ENCODE measurements at regions not wholly inside any gene's neighbourhood (a gene's known extent, or its start where the extent isn't known, plus 50 kb on each side); places are given as distances from the start of the nearest gene placed in this dataset.

DNA sequence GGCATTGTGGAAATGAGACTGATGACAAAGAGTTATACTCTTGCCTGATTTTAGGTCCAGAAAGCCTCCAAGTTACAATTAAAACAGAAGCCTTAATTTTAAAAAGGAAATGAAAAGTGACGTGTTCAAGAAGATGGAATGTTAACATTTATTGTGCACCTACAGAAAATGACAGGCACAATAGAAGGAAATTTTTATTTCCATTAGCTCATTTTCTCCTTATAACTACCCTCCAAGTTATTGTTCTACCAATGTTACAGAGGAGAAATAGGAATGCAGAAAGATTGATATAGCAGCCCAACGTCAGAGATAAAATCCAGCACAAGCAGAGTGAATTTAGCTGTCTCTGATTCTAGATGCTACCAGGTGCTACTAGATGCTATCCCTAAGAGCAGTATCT is 736.9 kb upstream of the KIRREL3 start:
- TF ChIP-seq, protein P1, sequence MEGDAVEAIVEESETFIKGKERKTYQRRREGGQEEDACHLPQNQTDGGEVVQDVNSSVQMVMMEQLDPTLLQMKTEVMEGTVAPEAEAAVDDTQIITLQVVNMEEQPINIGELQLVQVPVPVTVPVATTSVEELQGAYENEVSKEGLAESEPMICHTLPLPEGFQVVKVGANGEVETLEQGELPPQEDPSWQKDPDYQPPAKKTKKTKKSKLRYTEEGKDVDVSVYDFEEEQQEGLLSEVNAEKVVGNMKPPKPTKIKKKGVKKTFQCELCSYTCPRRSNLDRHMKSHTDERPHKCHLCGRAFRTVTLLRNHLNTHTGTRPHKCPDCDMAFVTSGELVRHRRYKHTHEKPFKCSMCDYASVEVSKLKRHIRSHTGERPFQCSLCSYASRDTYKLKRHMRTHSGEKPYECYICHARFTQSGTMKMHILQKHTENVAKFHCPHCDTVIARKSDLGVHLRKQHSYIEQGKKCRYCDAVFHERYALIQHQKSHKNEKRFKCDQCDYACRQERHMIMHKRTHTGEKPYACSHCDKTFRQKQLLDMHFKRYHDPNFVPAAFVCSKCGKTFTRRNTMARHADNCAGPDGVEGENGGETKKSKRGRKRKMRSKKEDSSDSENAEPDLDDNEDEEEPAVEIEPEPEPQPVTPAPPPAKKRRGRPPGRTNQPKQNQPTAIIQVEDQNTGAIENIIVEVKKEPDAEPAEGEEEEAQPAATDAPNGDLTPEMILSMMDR (IDR thresholded peaks at IDR 0.05): no peak
- no peak for TF ChIP-seq EZH2 (IDR thresholded peaks at IDR 0.05; ENCODE audit: borderline replicate concordance, insufficient read depth, low read depth, low read length, poor library complexity, severe bottlenecking)

Data from B cell (primary cell).